ENCODE measurements at regions not wholly inside any gene's neighbourhood (a gene's known extent, or its start where the extent isn't known, plus 50 kb on each side); places are given as distances from the start of the nearest gene placed in this dataset.

GRCh38 chr5:24363789-24364481 lies 280.8 kb downstream of the CDH10 start (continued):
- no peak for TF ChIP-seq SPI1 (IDR thresholded peaks at IDR 0.05; ENCODE audit: borderline replicate concordance, insufficient read depth, low read depth, low read length)
- TF ChIP-seq TCF3 (IDR thresholded peaks at IDR 0.05; ENCODE audit: borderline replicate concordance, insufficient read depth, low read depth, low read length), result no peak
- TF ChIP-seq RB1 (IDR thresholded peaks at IDR 0.05; ENCODE audit: borderline replicate concordance), result no peak
- TF ChIP-seq CBFB (IDR thresholded peaks at IDR 0.05; ENCODE audit: low read depth), result no peak
- TF ChIP-seq IRF4 (IDR thresholded peaks at IDR 0.05; ENCODE audit: low read depth, low read length), result no peak
- no peak for TF ChIP-seq GABPA (IDR thresholded peaks at IDR 0.05; ENCODE audit: low read depth)
- no peak for TF ChIP-seq RAD21 (IDR thresholded peaks at IDR 0.05; ENCODE audit: insufficient read depth, low read depth, low read length)

- WGBS (ENCODE audit: insufficient coverage, insufficient replicate concordance, low lambda C conversion rate, missing lambda C conversion rate), result 10% methylated on average over 5 of the region's 5 CpGs
- FAIRE-seq, result no peak
- H3K27me3 ChIP-seq (replicated peaks in 1 of 2; ENCODE audit: control insufficient read depth in 2 of 2, insufficient read depth in 2 of 2, low read length in 1 of 2), result no peaks in the 10 kb centered on the region
- H4K20me1 ChIP-seq (ENCODE audit: control insufficient read depth, insufficient read depth), result no peaks in the 10 kb centered on the region
- no peak overlapping the region for H3K4me3 ChIP-seq
- in situ Hi-C loops (cut with MboI) (no loop called here), intact Hi-C loops (cut with micrococcal nuclease; ENCODE audit: unreplicated experiment) (no loop called here)
- no peaks in the 10 kb centered on the region for H3K9me3 ChIP-seq (replicated peaks; ENCODE audit: control insufficient read depth, insufficient read depth, low read length)
- H3K4me1 ChIP-seq (ENCODE audit: control insufficient read depth, insufficient read depth, low read length), result no peaks in the 10 kb centered on the region
- ATAC-seq, result no peak; the same call in 2 of the 3 replicates
- ChIA-PET SMC1A (ENCODE audit: uncharacterized antibody, unreplicated experiment) (no interaction called here), RAD21 (ENCODE audit: unreplicated experiment) (no interaction called here), CTCF (interaction anchor here (0.7 kb wide), 1 partner anchor 1284 kb away, joined by 5 read pairs; no protein-coding TSS in a partner anchor), POLR2A (no interaction called here)
- H3K27ac ChIP-seq (ENCODE audit: control insufficient read depth, insufficient read depth), result no peak overlapping the region
- no peak overlapping the region for H3K9ac ChIP-seq (ENCODE audit: control insufficient read depth, insufficient read depth, low read length)
- H2AFZ ChIP-seq (ENCODE audit: control insufficient read depth, low read depth, low read length), result no peak overlapping the region
- DNase-seq (ENCODE audit: low read depth, low spot score), result no peak
- no peaks in the 10 kb centered on the region for H3K36me3 ChIP-seq (ENCODE audit: control insufficient read depth in 2 of 2, insufficient read depth in 2 of 2, low read length in 1 of 2)
- TF ChIP-seq CREB1 (IDR thresholded peaks at IDR 0.05; ENCODE audit: low read depth) (no peak), EZH2 (IDR thresholded peaks at IDR 0.05; ENCODE audit: borderline replicate concordance, control insufficient read depth, low read depth, low read length) (no peak), USF1 (IDR thresholded peaks at IDR 0.05; ENCODE audit: borderline replicate concordance, extremely low read length, insufficient read depth, low read depth, low read length) (no peak), TCF3 (IDR thresholded peaks at IDR 0.05; ENCODE audit: borderline replicate concordance, insufficient read depth, low read depth, low read length) (no peak)
- no TSS peak for BruUV-seq (replicated peaks)
- H3K79me2 ChIP-seq (ENCODE audit: control insufficient read depth, insufficient read depth, low read length), result no peaks in the 10 kb centered on the region
- H3K4me2 ChIP-seq (ENCODE audit: control insufficient read depth, insufficient read depth), result no peak overlapping the region
These were observed 280.1 kb downstream of the CDH10 start for GRCh38 chr5:24364711-24365110.

All from GM12878 (cell line).